MM.1S (cell line): ENCODE measurements at regions not wholly inside any gene's neighbourhood (a gene's known extent, or its start where the extent isn't known, plus 50 kb on each side); places are given as distances from the start of the nearest gene placed in this dataset.

Experiments
- DNase-seq: peaks from one replicate; pipeline ENCODE4 v3.0.0-alpha.2; 2015
- H2AFZ ChIP-seq: fragments of 300-600 bp; sonication (generic); 2 replicates; pipeline ENCODE4 v1.6.0; 2016; ENCODE audit warnings: antibody characterized with exemption, low read length
- H3F3A ChIP-seq: fragments of 300-600 bp; sonication (generic); 2 replicates; pipeline ENCODE4 v1.6.1; 2016; ENCODE audit warnings: mild to moderate bottlenecking, antibody characterized with exemption, low read length, moderate library complexity, mixed read lengths; ENCODE audit not compliant: insufficient read depth
- H3K27ac ChIP-seq: fragments of 300-600 bp; sonication (generic); 2 replicates; pipeline ENCODE4 v1.5.1; 2016; ENCODE audit warnings: mild to moderate bottlenecking, low read length
- H3K27me3 ChIP-seq: fragments of 300-600 bp; sonication (generic); replicated peaks from 2 replicates; pipeline ENCODE4 v1.6.0; 2016; ENCODE audit warnings: low read length; ENCODE audit not compliant: insufficient read depth
- H3K36me3 ChIP-seq: fragments of 300-600 bp; sonication (generic); replicated peaks from 2 replicates; pipeline ENCODE4 v1.6.1; 2016; ENCODE audit warnings: mild to moderate bottlenecking, low read length, mixed read lengths; ENCODE audit not compliant: insufficient read depth
- H3K4me1 ChIP-seq: fragments of 300-600 bp; sonication (generic); 2 replicates; pipeline ENCODE4 v1.6.1; 2016; ENCODE audit warnings: low read length, mixed read lengths
- H3K4me2 ChIP-seq: fragments of 300-600 bp; sonication (generic); 2 replicates; pipeline ENCODE4 v1.6.0; 2016; ENCODE audit warnings: low read depth, low read length
- H3K4me3 ChIP-seq: fragments of 300-600 bp; sonication (generic); 2 replicates; pipeline ENCODE4 v1.5.1; 2016; ENCODE audit warnings: low read length, mixed read lengths
- H3K79me2 ChIP-seq: fragments of 300-600 bp; sonication (generic); 2 replicates; pipeline ENCODE4 v1.6.1; 2016; ENCODE audit warnings: mixed run types, low read length, mixed read lengths
- H3K9ac ChIP-seq: fragments of 300-600 bp; sonication (generic); 2 replicates; pipeline ENCODE4 v1.6.1; 2016; ENCODE audit warnings: low read length, mixed read lengths
- H3K9me2 ChIP-seq: fragments of 300-600 bp; sonication (generic); replicated peaks from 2 replicates; pipeline ENCODE4 v1.6.1; 2016; ENCODE audit warnings: mild to moderate bottlenecking, low read length, mixed read lengths; ENCODE audit not compliant: insufficient read depth
- H3K9me3 ChIP-seq: fragments of 300-600 bp; sonication (generic); replicated peaks from 2 replicates; pipeline ENCODE4 v1.6.1; 2016; ENCODE audit warnings: mild to moderate bottlenecking, low read length, mixed read lengths; ENCODE audit not compliant: insufficient read depth
- H4K20me1 ChIP-seq: fragments of 300-600 bp; sonication (generic); 2 replicates; pipeline ENCODE4 v1.6.1; 2016; ENCODE audit warnings: mild to moderate bottlenecking, low read length, moderate library complexity, mixed read lengths; ENCODE audit not compliant: insufficient read depth
- CTCF ChIP-seq: fragments of 300-600 bp; sonication (generic); IDR thresholded peaks from 2 replicates; pipeline ENCODE4 v1.5.1; 2016; ENCODE audit warnings: antibody characterized with exemption, low read length, mixed read lengths
- EZH2 ChIP-seq: fragments of 300-600 bp; sonication (generic); optimal IDR thresholded peaks from 2 replicates; pipeline ENCODE3; 2017; ENCODE audit warnings: low read depth, mild to moderate bottlenecking, antibody characterized with exemption, low read length, mixed read lengths
- EZH2phosphoT487 ChIP-seq: fragments of 300-600 bp; sonication (generic); IDR thresholded peaks from 2 replicates; pipeline ENCODE4 v1.6.1; 2018; ENCODE audit warnings: antibody characterized with exemption, low read length

- H3K9ac ChIP-seq = no peak overlapping the region
- H3K4me1 ChIP-seq = no peaks in the 10 kb centered on the region
- H3K27me3 ChIP-seq = peaks cover 28% of the 10 kb centered on the region
- H3K9me3 ChIP-seq = no peaks in the 10 kb centered on the region
- H2AFZ ChIP-seq = no peak overlapping the region
- no peaks in the 10 kb centered on the region for H3K36me3 ChIP-seq
- TF ChIP-seq EZH2phosphoT487 (no peak), EZH2 (no peak), CTCF (no peak)
- no peak overlapping the region for H3K4me3 ChIP-seq
- no peak overlapping the region for H3K27ac ChIP-seq
- no peaks in the 10 kb centered on the region; the same call in 1 of the 2 replicates for H3F3A ChIP-seq
- no peaks in the 10 kb centered on the region for H3K79me2 ChIP-seq
- H4K20me1 ChIP-seq = no peaks in the 10 kb centered on the region
- no peak for DNase-seq
- H3K9me2 ChIP-seq = no peaks in the 10 kb centered on the region
- no peak overlapping the region for H3K4me2 ChIP-seq
These were observed 139.9 kb downstream of the MRM1 start for GRCh38 chr17:36741019-36741902.

- no peak for DNase-seq
- Histone ChIP-seq H3K79me2 (no peaks in the 10 kb centered on the region), H4K20me1 (no peaks in the 10 kb centered on the region), H3K27ac (no peak overlapping the region), H2AFZ (no peak overlapping the region), H3K4me2 (no peak overlapping the region), H3K9me3 (no peaks in the 10 kb centered on the region), H3K27me3 (peaks cover 16% of the 10 kb centered on the region), H3K36me3 (no peaks in the 10 kb centered on the region), H3K9ac (no peak overlapping the region), H3K9me2 (no peaks in the 10 kb centered on the region), H3K4me1 (no peaks in the 10 kb centered on the region), H3K4me3 (no peak overlapping the region), H3F3A (no peaks in the 10 kb centered on the region; the same call in 1 of the 2 replicates)
- TF ChIP-seq EZH2 (no peak), CTCF (no peak), EZH2phosphoT487 (no peak)
These were observed 141.1 kb downstream of the MRM1 start for GRCh38 chr17:36742267-36743000.

GRCh38 chr17:36743130-36743529, 141.7 kb downstream of the MRM1 start:
- no peak overlapping the region for H2AFZ ChIP-seq
- H3K36me3 ChIP-seq = no peaks in the 10 kb centered on the region
- no peaks in the 10 kb centered on the region for H3K79me2 ChIP-seq
- no peaks in the 10 kb centered on the region; the same call in 1 of the 2 replicates for H3F3A ChIP-seq
- no peak for DNase-seq
- H3K9me2 ChIP-seq = no peaks in the 10 kb centered on the region
- no peak for TF ChIP-seq EZH2phosphoT487
- TF ChIP-seq EZH2 = no peak
- TF ChIP-seq CTCF = no peak
- no peak overlapping the region for H3K4me3 ChIP-seq
- no peaks in the 10 kb centered on the region for H4K20me1 ChIP-seq
- H3K9me3 ChIP-seq = no peaks in the 10 kb centered on the region
- no peak overlapping the region for H3K27ac ChIP-seq
- H3K4me2 ChIP-seq = no peak overlapping the region
- H3K27me3 ChIP-seq = peaks cover 19% of the 10 kb centered on the region
- no peaks in the 10 kb centered on the region for H3K4me1 ChIP-seq
- H3K9ac ChIP-seq = no peak overlapping the region
